Skin epidermis (tissue), 12 donors: ENCODE measurements at regions not wholly inside any gene's neighbourhood (a gene's known extent, or its start where the extent isn't known, plus 50 kb on each side); places are given as distances from the start of the nearest gene placed in this dataset.
"Not testable (repeated sequence)": the region's sequence is repeated elsewhere in the genome, so short reads cannot be mapped to it uniquely, and the experiment has no call there.

Experiments
- H3K27ac ChIP-seq, 21 experiments: fragments of 200-600 bp; sonication (generic) in 11 of 21; one replicate each; pipeline ENCODE4 v1.5.0; 2020; ENCODE audit warnings: mild to moderate bottlenecking in 3 of 21, inconsistent platforms in 2 of 21, moderate library complexity in 2 of 21
- H3K4me3 ChIP-seq, 7 experiments: fragments of 200-600 bp; sonication (generic) in 2 of 7; one replicate each; pipeline ENCODE4 v1.5.0; 2020; ENCODE audit warnings: inconsistent platforms in 2 of 7, mild to moderate bottlenecking in 2 of 7, moderate library complexity in 1 of 7

DNA sequence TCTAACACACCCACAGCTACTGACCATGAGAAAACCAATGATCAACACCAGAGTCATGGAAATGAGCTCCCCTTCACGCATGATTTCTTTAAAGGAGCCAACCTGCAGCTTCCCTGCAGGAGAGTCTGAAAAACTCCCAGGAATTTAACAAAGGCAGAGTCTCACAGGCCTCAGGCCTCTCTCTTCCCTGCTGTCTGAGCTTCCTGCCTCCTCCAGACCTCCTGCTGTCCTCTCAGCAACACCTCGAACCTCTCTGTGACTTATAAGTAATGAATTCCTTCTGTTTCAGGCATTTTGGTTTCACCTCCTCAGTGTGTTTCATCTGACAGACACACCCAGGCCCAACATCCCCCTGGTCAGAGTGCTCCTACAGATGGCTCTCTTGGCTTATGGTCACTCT is 1044.4 kb downstream of the UQCRFS1 start:
- Histone ChIP-seq H3K27ac (no peak overlapping the region), H3K4me3 (no peak overlapping the region)

DNA sequence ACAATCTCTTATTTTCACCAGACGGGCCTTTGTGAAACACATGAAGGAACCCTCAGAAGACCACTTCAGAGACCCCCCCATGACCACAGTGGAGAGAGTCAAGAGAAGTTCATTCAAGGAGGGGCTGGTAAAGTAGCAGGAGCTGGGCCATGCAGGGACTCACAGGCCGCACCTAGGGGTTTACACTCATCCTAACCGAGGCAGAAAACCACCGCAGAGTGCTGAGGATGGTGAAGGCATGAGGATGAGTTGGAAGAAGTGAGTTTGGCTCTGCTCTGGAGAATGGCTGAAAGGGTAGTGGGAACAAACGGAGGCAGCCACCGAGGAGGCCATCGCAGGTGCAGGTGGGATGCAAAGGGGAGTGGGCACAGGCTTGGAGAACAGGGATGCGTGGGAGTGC is 1046.9 kb downstream of the UQCRFS1 start:
- Histone ChIP-seq H3K4me3 (no peak overlapping the region), H3K27ac (no peak overlapping the region)

DNA sequence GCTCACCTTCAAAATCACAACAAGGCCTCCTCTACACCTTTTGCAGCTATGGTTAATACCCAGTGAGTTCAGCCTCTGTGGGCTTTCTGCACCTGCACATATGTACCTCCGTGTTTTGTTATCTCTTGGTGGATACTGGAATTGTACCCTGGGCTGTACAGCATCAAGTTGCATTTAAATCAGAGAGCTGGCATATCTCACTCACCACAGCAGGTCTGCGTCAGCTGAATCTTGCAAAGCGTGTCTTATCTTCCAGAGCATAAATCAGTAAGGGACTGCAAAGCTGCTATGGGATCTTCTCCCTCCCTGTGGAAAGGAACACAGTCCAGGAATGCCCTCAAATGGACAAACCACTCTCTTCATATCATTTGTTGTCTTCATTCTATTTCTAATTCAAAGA is 1048.7 kb downstream of the UQCRFS1 start:
- no peak overlapping the region for H3K27ac ChIP-seq

DNA sequence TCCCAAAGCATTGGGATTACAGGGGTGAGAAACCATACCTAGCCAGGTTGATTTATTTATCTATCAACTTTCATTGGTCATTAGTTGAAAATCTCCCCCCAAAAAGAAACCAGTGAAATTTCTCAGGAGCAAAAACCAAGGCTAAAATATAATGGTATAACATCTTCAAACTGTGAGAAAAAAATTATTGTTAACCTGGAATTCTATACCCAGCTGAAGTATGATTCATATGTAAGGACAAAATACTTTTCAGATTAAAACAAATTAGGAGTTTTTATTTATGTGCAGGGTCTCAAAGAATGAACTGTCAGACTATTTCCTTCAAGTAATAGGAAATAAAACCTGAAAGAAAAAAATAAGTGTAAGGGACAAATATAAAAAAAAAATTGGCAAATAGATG is 1053.9 kb downstream of the UQCRFS1 start:
- no peak overlapping the region for H3K27ac ChIP-seq
- H3K4me3 ChIP-seq, result no peak overlapping the region

More for the DNA sequence above, 1048.7 kb downstream of the UQCRFS1 start:
- H3K4me3 ChIP-seq, result no peak overlapping the region

DNA sequence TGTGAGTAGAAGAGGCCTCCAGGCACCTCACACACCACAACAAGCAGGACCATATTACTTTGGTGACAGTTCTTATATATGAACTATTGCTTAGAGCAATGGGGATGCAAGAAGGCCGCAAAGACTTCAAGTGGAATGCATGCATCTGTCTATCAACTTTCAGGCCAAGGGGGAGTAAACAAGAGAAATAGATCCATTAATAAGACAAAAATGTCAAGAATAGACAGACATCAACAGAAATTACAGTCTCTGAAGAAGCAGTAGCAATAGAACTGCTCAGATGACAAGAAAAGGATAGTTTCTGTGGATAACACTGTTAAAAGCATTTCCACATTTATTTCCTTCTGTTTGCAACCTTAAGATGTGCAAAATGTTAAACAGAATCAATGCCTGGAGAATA is 1057.7 kb downstream of the UQCRFS1 start:
- no peak overlapping the region for H3K27ac ChIP-seq
- H3K4me3 ChIP-seq, result no peak overlapping the region

DNA sequence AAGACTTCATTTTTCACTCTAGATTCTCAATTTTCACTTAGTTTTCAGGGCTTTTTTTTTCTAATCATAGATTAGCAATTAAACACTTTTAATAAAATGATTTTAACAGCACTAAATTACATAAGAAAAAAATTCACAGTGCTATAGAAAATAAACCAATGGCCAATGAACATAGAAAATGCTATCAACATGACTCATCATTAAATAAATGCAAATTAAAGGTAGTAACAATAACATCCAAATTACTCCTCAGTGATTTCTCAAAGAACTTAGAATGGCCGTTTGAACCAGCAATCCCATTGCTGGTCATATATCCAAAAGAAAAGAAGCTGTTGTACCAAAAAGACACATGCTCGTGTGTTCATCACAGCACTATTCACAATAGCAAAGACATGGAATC is 1058.9 kb downstream of the UQCRFS1 start:
- Histone ChIP-seq H3K27ac (no peak overlapping the region), H3K4me3 (no peak overlapping the region)

DNA sequence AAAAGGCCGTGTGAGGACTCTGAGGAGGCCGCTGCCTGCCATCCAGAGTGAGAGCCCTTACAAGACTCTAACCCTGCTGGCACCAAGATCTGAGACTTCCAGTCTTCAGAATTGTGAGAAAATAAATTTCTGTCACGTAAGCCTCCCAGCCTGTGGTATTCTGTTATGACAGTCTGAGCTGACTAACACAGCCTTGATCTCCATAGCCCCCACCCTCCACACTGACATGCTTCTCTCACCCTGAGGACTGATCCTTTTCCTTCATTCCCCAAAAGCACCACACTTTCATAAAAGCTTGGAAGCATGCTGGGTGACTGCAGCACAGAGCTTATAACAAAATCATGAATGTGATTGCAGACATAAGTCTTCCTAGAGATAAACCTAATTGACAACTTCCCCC is 1059.8 kb downstream of the UQCRFS1 start:
- H3K27ac ChIP-seq, result no peak overlapping the region
- H3K4me3 ChIP-seq, result no peak overlapping the region

DNA sequence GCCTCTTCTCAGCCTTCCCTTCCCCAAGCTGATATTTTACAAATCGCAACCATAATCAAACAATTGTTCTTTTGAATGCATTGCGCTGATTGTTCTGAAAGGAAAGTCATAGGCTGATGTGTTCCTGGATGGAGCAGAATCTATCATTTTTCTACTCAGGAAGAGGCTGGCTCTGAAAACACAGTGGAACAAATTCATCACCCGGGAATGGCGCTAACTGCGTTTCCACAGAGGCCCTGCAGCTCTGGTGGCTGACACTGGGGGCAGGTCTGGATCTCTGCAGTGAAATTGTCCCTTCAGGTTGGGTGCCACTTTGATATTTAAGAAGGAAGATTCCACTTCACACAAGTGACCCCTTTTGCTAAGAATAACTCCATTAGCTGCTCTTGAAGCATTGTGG is 1060.8 kb downstream of the UQCRFS1 start:
- no peak overlapping the region for H3K27ac ChIP-seq
- no peak overlapping the region for H3K4me3 ChIP-seq

DNA sequence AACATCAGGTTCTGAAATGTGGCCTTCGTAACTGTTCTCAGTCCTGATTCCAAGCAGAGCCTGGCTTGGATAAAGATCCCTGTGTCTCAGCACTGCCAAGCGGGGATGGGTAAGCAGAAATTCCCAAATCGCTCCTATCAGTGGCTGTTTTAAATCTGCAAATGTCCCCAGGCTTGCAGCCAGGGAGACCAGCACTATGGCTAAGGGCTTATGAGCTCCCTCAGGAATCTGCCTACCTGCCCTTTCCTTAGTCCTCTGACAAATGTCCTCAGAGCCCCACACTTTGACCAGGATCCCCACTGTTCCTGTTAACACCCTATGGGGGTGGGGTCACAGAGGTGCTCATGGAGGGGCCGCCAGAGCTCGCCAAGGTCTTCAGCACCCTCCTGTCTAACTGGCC is 1062.8 kb downstream of the UQCRFS1 start:
- Histone ChIP-seq H3K27ac (no peak overlapping the region), H3K4me3 (no peak overlapping the region)

DNA sequence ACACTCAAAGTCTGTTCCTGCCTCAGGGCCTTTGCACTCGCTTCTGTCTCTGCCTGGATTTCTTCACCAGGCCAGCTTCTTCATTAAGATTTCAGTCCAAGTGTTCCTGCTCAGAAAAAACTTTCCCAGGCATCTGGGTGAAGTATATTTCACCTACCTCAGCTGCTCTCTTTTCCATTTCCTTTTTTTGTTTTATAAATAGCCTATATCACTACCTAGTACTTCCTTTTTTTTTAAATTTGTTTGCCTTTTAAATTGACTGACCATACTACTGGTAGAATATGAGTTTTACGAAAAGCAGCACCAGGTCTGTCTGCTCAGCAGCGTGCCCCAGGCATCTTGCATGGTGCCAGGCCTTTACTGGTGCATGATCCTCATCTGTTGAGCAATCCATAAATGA is 1064.4 kb downstream of the UQCRFS1 start:
- H3K27ac ChIP-seq, result no peak overlapping the region

DNA sequence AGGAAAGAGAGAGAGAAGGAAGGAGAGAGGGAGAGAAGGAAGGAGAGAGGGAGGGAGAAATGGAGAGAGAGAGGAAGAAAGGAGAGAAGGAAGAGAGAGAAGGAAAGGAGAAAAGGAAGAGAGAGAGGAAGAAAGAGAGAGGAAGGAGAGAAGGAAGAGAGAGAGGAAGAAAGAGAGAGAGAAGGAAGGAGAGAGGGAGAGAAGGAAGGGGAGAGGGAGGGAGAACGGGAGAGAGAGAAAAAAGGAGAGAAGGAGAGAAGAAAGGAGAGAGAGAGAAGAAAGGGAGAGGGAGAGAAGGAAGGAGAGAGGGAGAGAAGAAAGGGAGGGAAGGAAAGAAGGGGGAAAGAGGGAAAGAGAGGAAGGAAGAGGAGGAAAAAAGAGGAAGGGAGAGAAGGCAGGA is 1070.7 kb downstream of the UQCRFS1 start:
- Histone ChIP-seq H3K27ac (no peak overlapping the region), H3K4me3 (no peak overlapping the region)

More for the DNA sequence above, 1064.4 kb downstream of the UQCRFS1 start:
- no peak overlapping the region for H3K4me3 ChIP-seq

DNA sequence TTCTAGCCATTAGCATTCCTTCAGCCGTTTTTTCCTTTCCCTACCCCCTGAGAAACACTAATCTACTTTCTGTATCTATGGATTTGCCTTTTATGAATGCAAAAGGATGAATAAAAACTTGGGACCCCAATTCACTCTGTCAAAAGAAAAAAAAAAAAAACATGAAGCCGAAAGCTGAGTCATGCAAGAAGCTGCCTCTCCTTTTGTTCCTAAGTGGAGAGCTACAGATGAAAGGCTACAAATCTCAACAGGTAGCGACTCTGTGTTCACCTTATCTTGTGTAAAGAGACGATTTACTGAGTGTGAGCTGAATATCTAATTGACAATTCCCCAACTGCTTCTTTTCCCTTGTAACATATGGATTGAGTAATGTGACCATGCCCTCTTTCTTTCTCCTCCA is 1072.8 kb downstream of the UQCRFS1 start:
- Histone ChIP-seq H3K27ac (no peak overlapping the region), H3K4me3 (no peak overlapping the region)

DNA sequence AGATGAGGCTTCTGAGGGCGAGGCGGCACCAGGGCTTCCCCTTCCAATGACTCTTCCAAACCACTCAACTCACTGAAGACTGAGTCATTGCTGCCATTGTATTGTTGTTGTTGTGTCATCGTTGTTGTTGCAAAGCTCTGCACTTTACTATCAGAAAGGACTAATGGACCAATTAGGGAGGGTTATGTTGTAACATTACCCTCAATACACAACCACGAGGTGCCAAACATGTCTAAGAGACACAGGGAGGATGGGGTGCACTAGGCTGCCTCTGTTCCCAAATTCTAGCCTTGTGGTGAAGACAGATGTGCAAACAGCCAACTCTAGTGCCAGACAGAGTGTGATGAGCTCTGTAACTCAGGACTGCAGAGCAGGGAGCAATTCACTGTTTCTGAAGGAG is 1075.2 kb downstream of the UQCRFS1 start:
- no peak overlapping the region for H3K4me3 ChIP-seq
- H3K27ac ChIP-seq, result no peak overlapping the region

DNA sequence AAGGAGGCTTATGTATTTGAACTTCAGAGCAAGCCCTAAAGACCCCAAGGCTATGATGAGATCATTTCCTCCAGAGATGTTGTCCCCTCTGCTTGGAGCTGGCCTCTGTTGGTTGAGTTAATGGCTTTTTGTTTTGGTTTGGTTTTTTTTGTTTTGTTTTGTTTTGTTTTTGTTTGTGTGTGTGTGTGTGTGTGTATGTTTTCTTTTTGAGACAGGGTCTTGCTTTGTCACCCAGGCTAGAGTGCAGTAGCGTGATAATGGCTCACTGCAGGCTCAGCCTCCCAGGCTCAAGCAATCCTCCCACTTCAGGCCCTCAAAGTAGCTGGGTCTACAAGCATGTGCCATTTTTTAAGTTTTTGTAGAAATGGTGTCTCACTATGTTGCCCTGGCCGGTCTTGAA is 1076.2 kb downstream of the UQCRFS1 start:
- Histone ChIP-seq H3K27ac (no peak overlapping the region), H3K4me3 (no peak overlapping the region)

DNA sequence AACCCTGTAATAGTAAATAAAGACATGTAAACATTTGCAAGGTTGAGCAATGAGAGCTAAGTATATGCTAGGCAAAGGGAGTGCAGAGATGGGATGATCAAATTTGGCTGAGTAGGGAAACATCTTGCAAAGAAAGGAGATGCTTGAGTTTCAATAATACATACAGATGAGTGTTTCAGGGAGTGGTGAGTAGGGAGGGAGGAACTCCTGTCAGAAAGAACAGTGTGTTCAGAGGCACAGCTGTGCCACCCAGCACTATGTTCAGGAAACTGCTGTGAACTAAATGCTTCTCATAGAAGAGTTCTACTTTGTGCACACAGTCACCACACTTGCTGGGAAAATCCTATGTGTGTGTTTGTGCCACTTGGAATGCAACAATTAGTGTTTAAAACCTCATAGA is 1077.1 kb downstream of the UQCRFS1 start:
- no peak overlapping the region for H3K27ac ChIP-seq
- H3K4me3 ChIP-seq, result no peak overlapping the region

DNA sequence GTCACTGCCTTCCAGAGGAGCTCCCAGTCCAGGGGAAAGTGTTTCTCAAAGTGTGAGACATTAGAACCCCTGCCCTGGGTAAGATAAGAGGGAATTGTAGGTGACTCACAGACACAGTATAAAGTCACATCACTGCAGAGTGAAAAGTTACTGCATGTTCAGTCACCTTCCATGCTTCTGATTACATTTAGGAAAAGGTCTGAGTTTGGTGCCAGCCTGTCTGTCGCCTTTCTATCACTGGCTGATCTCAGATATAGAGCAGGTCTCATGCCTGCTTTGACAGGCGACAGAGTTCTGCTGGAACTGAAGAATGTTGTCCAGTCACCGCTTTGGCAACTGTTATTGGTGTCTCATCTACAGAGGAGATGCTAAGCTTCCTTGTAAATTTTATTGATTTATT is 1078.6 kb downstream of the UQCRFS1 start:
- no peak overlapping the region for H3K4me3 ChIP-seq
- H3K27ac ChIP-seq, result no peak overlapping the region

DNA sequence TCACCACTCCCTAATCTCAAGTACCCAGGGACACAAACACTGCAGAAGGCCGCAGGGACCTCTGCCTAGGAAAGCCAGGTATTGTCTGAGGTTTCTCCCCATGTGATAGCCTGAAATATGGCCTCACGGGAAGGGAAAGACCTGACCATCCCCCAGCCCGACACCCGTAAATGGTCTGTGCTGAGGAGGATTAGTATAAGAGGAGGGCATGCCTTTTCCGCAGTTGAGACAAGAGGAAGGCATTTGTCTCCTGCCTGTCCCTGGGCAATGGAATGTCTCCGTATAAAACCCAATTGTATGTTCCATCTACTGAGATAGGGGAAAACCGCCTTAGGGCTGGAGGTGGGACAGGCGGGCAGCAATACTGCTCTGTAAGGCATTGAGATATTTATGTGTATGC is 1082.1 kb downstream of the UQCRFS1 start:
- H3K27ac ChIP-seq, H3K4me3 ChIP-seq: not testable (repeated sequence)

DNA sequence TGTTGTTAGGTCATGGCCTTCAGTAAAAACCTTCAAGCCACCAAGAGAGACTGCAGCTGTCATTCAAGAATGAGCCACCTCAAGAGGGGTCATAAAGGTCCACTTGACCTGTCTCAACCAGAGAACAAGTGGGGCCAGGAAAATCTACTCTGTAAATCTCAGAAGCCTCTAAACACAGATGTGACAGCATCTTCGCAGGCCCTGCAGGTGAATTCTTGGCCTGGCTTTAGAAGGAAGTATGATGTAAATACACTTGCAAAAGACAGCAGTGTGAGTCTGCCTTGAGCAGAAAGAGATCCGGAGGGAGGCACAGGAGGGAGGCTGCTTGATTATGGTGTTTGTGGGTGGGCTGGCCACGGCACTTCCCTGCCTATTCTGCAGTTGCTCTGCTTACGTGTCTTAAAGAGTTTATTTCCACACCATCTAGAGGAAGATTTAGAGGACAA is 1082.9 kb downstream of the UQCRFS1 start:
- Histone ChIP-seq H3K4me3 (no peak overlapping the region), H3K27ac (no peak overlapping the region)

DNA sequence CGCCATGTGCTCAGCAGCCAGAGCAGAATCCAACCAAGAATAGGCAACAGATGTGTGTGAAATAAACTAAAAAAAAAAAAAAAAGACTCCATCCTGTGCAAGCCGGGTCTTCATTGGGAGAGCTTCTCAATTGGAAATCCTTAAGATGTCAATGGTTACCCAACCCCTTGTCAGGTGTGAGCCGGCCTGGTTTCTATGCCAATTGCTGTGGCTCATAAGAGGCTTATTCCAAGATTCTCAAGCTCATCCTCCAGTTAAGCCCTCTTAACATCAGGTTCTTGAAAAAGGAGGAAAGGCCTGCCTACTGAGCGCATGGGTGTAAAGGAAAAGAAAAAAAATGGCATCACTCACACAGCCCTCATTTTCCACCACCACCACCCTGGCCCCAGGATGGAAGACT is 1084.6 kb downstream of the UQCRFS1 start:
- H3K27ac ChIP-seq, result no peak overlapping the region
- no peak overlapping the region for H3K4me3 ChIP-seq

DNA sequence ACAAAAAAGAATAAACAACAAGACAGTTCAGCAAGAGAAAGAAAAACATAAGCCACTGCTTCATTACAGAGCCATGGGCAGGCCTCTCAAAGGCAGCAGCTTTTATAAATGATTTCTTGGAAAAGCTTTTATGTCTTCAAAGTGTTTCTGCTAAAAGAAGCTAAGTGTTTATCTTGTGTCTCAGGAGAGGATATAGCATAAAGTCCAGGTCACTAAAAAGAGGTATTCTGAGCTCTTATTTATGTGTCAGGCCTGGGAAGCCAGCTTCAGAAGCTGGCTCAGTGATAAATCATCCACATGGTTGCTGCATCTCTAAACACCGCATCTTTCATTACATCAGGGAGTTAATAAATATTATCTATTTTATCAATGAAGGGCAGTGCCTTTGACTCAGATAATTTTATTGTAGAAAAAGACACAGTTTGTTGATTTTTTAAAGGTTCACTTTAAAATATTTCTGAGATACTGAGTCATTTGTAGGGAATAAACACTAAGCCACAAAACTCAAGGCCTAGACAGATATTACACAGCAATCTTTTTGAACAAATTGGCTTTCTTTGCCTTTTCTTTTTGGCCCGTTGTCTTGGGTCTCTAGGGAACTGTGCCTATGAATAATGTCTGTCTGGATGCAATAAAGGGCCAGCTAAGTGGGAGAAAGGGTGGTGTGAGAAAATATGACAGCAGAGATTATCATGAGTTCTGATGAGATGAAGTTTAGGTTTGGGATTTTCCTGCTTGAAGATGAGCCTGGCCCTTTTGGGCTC is 1086.6 kb downstream of the UQCRFS1 start:
- H3K4me3 ChIP-seq, result no peak overlapping the region
- no peak overlapping the region for H3K27ac ChIP-seq

DNA sequence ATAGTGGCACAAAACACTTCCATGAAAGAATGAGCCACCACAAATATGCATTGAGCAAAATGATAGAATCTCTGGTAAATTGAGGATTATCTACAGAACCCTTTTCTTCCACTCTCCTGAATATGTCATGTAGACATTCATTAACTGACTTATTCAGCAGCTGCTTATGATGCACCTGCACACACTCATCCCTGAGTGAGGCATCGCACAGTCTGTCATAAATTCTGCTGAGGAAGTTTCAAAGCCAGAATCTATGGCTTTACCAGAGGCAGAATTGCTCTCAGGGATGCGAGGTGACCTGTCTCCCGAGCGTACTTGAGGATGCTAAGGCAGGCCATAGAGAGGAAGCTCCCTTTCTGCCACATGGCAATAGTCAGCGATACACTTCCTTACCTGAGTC is 1090.2 kb downstream of the UQCRFS1 start:
- no peak overlapping the region for H3K4me3 ChIP-seq
- H3K27ac ChIP-seq, result no peak overlapping the region

DNA sequence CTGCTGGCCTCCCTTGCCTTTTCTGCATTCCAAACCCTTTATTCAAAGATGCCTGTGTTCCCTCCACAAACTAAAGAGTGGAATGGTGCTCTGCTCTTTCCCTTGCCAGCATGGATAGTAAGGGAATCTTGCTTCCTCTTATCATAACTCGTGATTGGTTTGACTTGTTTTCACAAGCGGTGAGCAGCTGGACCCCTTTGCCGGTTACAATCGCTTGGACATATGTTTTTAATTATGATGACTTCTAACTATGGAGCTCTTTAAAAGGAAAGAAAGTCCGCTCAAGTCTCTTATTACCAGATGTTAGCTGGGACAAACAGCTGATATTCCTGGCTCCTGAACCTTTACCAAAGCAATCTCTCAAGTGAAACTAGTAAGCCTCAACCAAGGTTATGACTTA is 1094.7 kb downstream of the UQCRFS1 start:
- Histone ChIP-seq H3K4me3 (no peak overlapping the region), H3K27ac (no peak overlapping the region)
